ENCODE measurements at regions not wholly inside any gene's neighbourhood (a gene's known extent, or its start where the extent isn't known, plus 50 kb on each side); places are given as distances from the start of the nearest gene placed in this dataset.
"Not testable (repeated sequence)": the region's sequence is repeated elsewhere in the genome, so short reads cannot be mapped to it uniquely, and the experiment has no call there.

DNA sequence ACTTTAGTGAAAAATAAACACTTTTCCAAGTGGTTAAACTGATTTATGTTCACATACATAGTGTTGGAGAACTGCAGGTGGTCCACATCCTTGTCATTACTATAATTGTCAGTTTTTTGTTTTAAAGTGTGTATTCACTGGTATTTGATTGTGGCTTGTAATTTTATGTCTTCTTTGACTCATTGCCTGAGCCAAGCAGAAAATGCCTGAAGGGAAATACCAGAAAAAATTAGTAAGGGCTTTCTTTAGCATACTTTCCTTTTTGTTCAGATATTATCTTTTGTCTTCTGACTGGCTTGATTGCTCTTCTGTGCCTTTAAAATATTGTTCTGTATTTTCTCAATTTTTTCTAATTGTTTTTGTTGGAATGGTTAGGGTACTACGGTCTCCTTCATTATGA is 981.3 kb downstream of the C4orf33 start:
- DNase-seq (ENCODE audit: low spot score), result no peak
- TF ChIP-seq CTCF (IDR thresholded peaks at IDR 0.05; ENCODE audit: extremely low read depth, missing control alignments), result no peak

GRCh38 chr4:130079027-130079426 is 983.1 kb downstream of the C4orf33 start:
- DNase-seq (ENCODE audit: low spot score), result not testable (repeated sequence)

GRCh38 chr4:130080872-130081451 is 985.0 kb downstream of the C4orf33 start:
- DNase-seq (ENCODE audit: low spot score), result no peak
- TF ChIP-seq CTCF (IDR thresholded peaks at IDR 0.05; ENCODE audit: extremely low read depth, missing control alignments), result no peak

DNA sequence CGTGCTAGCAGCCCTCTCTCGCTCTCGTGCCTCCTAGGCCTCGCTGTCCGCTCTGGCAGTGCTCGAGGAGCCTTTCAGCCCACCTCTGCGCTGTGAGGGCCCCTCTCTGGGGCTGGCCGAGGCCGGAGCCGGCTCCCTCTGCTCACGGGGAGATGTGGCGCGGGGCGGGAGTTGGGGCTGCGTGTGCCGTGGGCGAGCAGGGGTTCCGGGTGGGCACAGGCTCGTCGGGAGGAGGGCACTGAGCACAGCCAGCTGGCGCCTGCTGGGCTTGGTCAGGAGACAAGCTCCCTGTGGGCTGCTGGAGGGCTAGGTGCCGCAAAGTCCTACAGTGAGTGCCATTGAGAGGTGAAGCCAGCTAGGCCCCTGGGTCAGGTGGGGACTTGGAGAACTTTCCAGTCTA is 994.5 kb downstream of the C4orf33 start:
- no peak for TF ChIP-seq CTCF (IDR thresholded peaks at IDR 0.05; ENCODE audit: extremely low read depth, missing control alignments)
- no peak for DNase-seq (ENCODE audit: low spot score)

GRCh38 chr4:130092187-130093015 is 996.4 kb downstream of the C4orf33 start:
- DNase-seq (ENCODE audit: low spot score), result no peak
- TF ChIP-seq CTCF (IDR thresholded peaks at IDR 0.05; ENCODE audit: extremely low read depth, missing control alignments), result no peak

- TF ChIP-seq CTCF (IDR thresholded peaks at IDR 0.05; ENCODE audit: extremely low read depth, missing control alignments), result no peak
- DNase-seq (ENCODE audit: low spot score), result no peak
These were observed 1003.2 kb downstream of the C4orf33 start for GRCh38 chr4:130099105-130099504.

- no peak for TF ChIP-seq CTCF (IDR thresholded peaks at IDR 0.05; ENCODE audit: extremely low read depth, missing control alignments)
- no peak for DNase-seq (ENCODE audit: low spot score)
These were observed 1014.2 kb downstream of the C4orf33 start for GRCh38 chr4:130110189-130110588.

DNA sequence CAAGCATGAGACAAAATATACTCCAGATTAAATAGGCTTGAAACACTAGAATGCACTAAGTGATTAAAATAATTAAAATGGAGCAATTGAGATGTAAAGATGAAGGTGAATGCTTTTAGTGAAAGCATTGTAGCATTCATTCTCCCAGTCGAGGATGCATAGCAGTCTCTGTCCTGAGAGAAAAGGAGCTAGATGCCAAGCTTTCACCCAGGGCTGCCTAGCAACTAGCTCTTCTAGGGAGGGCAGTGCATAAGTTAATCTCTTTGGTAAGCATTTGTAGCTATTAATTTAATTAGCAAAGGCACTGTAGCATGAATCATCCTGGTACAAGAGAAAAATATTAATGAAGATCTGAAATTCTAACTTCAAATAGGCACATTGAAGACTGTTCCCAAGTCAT is 1014.8 kb downstream of the C4orf33 start:
- DNase-seq (ENCODE audit: low spot score), result no peak
- TF ChIP-seq CTCF (IDR thresholded peaks at IDR 0.05; ENCODE audit: extremely low read depth, missing control alignments), result no peak

Measured in GM20000 (cell line).